HL-60 (cell line): ENCODE measurements at regions not wholly inside any gene's neighbourhood (a gene's known extent, or its start where the extent isn't known, plus 50 kb on each side); places are given as distances from the start of the nearest gene placed in this dataset.

ENCODE experiments used
- GABPA ChIP-seq: IDR thresholded peaks from 2 replicates; pipeline ENCODE4 v1.6.1; 2012; ENCODE audit warnings: low read depth
- POLR2AphosphoS5 ChIP-seq: IDR thresholded peaks from 2 replicates; pipeline ENCODE4 v1.6.1; 2012; ENCODE audit warnings: low read depth
- REST ChIP-seq: IDR thresholded peaks from 2 replicates; pipeline ENCODE4 v1.6.1; 2012; ENCODE audit warnings: low read depth; ENCODE audit not compliant: insufficient replicate concordance
- TF ChIP-seq, protein P1 (sequence below): IDR thresholded peaks from one replicate; pipeline ENCODE4 v1.5.1; 2011; ENCODE audit warnings: low read length, control low read depth, inconsistent platforms; ENCODE audit not compliant: insufficient read depth

- TF ChIP-seq POLR2AphosphoS5 (no peak), GABPA (no peak), REST (no peak)
- TF ChIP-seq, protein P1, sequence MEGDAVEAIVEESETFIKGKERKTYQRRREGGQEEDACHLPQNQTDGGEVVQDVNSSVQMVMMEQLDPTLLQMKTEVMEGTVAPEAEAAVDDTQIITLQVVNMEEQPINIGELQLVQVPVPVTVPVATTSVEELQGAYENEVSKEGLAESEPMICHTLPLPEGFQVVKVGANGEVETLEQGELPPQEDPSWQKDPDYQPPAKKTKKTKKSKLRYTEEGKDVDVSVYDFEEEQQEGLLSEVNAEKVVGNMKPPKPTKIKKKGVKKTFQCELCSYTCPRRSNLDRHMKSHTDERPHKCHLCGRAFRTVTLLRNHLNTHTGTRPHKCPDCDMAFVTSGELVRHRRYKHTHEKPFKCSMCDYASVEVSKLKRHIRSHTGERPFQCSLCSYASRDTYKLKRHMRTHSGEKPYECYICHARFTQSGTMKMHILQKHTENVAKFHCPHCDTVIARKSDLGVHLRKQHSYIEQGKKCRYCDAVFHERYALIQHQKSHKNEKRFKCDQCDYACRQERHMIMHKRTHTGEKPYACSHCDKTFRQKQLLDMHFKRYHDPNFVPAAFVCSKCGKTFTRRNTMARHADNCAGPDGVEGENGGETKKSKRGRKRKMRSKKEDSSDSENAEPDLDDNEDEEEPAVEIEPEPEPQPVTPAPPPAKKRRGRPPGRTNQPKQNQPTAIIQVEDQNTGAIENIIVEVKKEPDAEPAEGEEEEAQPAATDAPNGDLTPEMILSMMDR: no peak
Observed at GRCh38 chr5:77157732-77158532, 52.5 kb upstream of the PDE8B start.
